ENCODE measurements at regions not wholly inside any gene's neighbourhood (a gene's known extent, or its start where the extent isn't known, plus 50 kb on each side); places are given as distances from the start of the nearest gene placed in this dataset.

GRCh38 chr22:48629631-48630432 is 1197.8 kb downstream of the BRD1 start:
- TF ChIP-seq MAX (IDR thresholded peaks at IDR 0.05) (no peak), SRF (IDR thresholded peaks at IDR 0.05; ENCODE audit: low read depth) (no peak), EZH2phosphoT487 (IDR thresholded peaks at IDR 0.05; ENCODE audit: borderline replicate concordance) (no peak)
- TF ChIP-seq, protein P1, sequence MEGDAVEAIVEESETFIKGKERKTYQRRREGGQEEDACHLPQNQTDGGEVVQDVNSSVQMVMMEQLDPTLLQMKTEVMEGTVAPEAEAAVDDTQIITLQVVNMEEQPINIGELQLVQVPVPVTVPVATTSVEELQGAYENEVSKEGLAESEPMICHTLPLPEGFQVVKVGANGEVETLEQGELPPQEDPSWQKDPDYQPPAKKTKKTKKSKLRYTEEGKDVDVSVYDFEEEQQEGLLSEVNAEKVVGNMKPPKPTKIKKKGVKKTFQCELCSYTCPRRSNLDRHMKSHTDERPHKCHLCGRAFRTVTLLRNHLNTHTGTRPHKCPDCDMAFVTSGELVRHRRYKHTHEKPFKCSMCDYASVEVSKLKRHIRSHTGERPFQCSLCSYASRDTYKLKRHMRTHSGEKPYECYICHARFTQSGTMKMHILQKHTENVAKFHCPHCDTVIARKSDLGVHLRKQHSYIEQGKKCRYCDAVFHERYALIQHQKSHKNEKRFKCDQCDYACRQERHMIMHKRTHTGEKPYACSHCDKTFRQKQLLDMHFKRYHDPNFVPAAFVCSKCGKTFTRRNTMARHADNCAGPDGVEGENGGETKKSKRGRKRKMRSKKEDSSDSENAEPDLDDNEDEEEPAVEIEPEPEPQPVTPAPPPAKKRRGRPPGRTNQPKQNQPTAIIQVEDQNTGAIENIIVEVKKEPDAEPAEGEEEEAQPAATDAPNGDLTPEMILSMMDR (IDR thresholded peaks at IDR 0.05 in 2 of 3, conservative IDR thresholded peaks at IDR 0.05 in 1 of 3; ENCODE audit: borderline replicate concordance in 1 of 3, insufficient read depth in 1 of 3, low read depth in 2 of 3, low read length in 2 of 3): no peak
